NCI-H460 (cell line): ENCODE measurements at regions not wholly inside any gene's neighbourhood (a gene's known extent, or its start where the extent isn't known, plus 50 kb on each side); places are given as distances from the start of the nearest gene placed in this dataset.

Experiments used
- DNase-seq: peaks from one replicate; pipeline ENCODE4 v3.0.0-alpha.2; 2016; ENCODE audit warnings: low read depth; ENCODE audit errors: extremely low read depth

DNA sequence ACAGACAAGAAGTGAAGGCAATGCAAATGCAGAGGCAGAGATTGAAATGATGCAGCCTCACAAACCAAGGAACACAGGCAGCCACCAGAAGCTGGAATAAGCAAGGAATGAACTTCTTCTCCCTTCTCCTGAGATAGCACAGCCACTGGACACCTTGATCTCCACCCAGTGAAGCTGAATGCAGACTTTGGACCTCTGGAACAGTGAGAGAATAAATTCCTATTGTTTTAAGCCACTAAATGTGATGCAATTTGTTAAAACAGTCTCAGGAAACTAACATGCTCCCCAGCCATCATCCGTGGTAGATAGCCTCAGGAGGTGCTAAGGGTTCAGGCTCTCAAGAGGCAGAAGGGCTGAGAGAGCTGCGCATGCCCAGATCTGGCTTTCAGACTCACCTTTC lies 512.2 kb upstream of the ZNF608 start:
- no peak for DNase-seq

GRCh38 chr5:125261505-125262250 lies 515.2 kb upstream of the ZNF608 start:
- no peak for DNase-seq

DNA sequence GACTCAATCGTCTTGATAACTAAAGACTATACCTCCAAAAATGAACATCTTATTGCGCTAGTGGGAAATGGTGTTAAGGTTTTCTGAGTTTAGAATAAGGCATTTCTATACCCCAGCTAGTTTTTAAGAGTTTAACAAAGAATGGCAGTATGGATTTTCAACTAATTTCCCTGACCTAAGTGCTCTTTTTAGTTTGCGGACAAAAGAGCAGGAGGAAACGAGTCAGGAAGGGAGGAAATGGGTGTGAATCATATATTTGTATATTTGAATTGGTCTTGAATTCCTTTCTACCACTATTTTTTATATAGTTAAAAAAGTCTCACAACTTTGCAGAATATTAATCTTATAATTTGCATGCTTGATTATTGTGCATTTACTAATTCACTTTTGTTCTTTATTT lies 516.3 kb upstream of the ZNF608 start:
- DNase-seq = no peak

DNA sequence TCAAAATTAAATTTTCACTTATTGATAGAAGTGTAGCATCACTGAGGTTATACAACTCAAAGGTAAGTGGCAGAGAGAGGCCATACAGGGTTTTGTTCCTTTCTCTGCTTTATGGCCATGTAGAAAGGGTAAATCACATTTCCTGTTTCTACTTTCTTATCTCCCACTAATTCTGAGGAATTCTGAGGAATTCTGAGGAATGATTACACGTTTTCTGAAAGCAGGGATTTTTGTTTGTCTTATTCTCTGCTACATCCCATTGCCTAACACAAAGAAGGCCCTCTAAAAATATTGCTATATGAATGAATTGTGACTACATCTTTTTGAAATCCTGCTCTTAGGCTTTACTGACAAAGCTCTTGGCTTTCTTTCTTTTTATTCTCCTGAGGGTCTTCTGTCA lies 516.9 kb upstream of the ZNF608 start:
- DNase-seq = no peak

DNA sequence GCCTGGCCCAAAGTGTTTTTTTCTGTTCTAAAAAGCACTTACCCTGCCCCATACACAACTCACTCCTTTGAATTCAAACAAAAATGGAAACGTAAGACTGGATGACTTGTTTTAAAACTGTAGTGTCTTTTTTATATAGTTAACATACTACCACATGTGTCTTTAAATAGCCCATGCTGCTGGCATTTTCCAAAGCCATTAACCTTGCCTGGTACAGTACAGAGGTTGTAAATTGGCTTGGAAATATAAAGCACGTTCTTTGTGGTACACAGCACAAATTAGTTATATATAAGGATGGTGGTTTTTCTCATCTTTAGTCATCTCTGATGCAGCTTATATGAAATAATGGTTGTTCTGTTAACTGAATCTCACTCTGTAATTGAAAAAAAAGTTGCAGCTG lies 519.7 kb upstream of the ZNF608 start:
- no peak for DNase-seq

- DNase-seq = no peak
These were observed 521.3 kb upstream of the ZNF608 start for GRCh38 chr5:125267636-125268248.

- DNase-seq = no peak
These were observed 523.5 kb upstream of the ZNF608 start for GRCh38 chr5:125269926-125270325.

DNA sequence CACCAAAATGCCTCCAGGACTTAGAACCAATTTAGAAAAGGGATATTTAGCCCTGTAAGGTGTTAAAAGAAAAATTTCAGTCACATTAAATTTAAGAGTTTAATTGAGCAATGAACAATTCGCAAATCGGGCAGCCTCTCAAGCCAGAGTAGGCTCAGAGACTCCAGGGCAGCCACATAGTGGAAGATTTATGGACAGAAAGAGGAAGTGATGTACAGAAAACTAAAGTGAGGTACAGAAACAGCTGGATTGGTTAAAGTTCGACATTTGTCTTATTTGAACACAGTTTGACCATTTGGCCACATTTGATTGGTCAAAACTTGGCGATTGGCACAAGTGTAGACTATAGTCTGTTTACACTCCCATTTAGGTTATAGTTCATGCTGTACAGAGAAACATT lies 525.9 kb upstream of the ZNF608 start:
- no peak for DNase-seq

DNA sequence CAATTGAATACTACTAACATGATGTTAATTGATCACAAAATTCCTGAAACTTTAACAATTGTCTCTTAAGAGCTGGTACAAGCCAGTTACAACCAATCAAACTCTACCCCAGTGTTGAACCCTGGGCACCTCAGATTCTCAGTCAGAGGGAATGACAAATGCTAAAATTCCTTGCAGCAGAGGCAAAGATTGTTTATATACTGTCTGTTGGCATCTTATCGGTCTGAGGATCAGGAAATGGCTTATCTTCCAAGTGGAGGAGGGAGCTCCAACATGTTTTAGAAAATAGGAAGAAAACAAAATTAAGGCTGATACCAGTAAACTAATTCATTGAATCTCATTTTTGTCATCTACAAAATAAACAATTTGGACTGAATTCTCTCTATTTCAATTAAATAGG lies 527.8 kb upstream of the ZNF608 start:
- DNase-seq = no peak

DNA sequence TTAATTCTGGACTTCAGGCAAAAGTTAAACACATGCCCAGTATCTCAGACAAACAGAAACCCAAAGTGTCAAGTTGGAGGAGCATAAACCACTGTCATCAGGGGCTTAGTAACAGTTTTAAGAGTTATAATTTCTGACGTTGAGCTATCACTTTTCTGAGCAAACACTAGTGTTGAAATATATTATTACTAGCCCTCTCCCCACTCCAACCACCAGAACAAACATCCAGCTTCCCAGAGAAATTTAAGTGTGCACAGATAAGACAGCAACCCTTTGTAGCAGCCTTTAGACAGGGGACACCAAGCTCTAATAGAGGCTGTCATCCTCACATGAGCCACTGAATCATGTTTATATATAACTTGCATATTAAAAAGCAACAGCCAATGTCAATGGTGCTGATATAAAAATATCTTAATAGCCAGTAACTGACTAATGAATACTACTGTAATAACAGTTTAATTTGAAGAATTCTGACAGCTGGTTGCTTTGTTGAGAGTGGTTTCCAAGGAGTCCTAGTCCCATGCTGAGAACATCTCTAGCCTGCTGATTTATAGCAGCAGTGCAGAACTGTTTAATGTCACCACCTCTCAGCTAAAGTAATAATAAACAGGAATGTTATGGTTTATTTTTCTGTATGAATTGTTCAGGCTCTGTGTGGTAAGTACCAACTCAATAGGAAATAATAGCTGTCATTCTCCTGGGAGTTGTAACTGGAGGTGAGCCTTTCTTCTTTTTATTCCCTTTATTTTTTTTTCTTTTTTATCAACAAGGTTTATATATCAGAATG lies 528.7 kb upstream of the ZNF608 start:
- DNase-seq = no peak

- DNase-seq = no peak
These were observed 529.3 kb upstream of the ZNF608 start for GRCh38 chr5:125275725-125276090.

GRCh38 chr5:125276096-125276495 lies 529.7 kb upstream of the ZNF608 start:
- no peak for DNase-seq

GRCh38 chr5:125277494-125278154 lies 531.2 kb upstream of the ZNF608 start:
- peak; percentile 76 for DNase-seq

DNA sequence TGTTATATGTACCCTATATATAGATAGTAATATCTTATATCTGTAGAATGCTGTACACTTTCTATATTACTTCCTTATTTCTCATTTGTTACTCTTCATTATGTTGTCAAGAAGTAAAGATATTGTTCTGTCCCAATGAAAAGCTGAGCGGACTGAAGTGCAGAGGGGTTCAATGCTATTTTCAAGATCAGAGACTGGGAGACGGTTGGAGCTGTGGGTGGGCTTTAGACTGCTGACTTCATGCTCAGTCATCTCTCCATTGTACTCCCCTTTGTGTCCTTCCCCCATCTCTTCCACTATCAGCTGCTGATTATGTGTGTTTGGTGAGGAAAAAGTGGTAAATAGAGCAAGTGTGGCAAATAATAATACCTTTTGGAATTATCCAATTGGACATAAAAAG lies 532.3 kb upstream of the ZNF608 start:
- no peak for DNase-seq

GRCh38 chr5:125281667-125282066 lies 535.2 kb upstream of the ZNF608 start:
- no peak for DNase-seq

GRCh38 chr5:125283372-125283771 lies 536.9 kb upstream of the ZNF608 start:
- DNase-seq = no peak

DNA sequence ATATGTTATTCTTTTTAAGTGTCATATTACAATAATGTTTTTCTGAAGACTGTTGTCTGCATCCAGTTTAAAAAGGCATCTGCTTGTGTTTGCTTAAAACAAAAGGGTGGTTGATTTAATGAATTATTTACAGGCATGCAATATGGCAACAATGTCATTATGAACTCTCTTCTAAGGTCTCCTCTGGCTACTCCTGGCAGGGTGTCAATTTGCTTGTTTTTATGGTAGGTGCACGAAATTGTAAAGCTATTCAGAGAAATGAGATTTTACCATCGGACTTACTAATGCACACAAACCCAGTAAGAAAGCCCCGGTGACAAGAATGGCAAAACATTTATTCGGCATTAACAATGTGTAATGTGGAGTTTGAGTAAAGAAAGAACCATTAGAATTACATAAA lies 539.8 kb upstream of the ZNF608 start:
- no peak for DNase-seq

GRCh38 chr5:125289606-125290005 lies 543.2 kb upstream of the ZNF608 start:
- no peak for DNase-seq

GRCh38 chr5:125290935-125291334 lies 544.5 kb upstream of the ZNF608 start:
- no peak for DNase-seq

DNA sequence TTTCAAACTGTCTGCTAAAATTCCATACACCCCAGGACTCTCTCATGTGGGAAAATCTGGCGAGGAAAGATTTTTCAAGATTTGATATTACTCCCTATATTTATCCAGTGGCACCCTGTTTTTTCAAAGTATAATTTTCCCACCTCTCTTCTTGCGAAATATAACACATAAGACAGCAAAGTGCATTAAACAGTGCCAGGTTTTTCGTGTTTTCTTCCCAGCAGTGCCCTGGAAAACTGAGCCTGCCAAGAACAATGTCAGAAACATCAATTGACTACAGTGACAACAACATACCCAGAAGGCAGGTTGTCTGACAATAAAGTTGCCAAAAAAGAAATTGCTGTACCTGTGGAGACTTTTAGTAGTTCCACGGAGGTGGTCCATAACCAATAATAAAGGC lies 545.0 kb upstream of the ZNF608 start:
- DNase-seq = no peak

DNA sequence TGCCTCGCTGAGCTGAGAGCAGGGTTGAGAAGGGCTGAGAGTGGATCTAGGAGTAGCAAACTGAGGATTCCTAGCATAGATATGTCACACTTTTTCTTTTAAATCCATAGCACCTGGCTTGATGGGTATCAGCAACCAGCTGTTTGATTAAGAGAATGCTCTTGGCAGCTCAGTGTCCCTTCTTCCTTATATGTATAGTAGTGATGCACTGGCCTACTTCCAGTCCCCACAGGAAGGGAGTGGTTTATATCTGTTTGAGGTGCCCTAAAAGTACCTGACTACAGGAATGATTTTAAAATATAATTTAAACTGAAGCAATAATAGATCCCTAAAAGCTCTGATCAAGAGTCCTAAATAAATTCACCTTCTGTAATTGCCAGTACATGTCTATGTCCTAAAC lies 546.8 kb upstream of the ZNF608 start:
- no peak for DNase-seq
